Astrocyte (in vitro differentiated cells and primary cell): ENCODE measurements at regions not wholly inside any gene's neighbourhood (a gene's known extent, or its start where the extent isn't known, plus 50 kb on each side); places are given as distances from the start of the nearest gene placed in this dataset.

Experiments used
- CTCF ChIP-seq: IDR thresholded peaks from 2 replicates; pipeline ENCODE4 v1.5.1; 2011; ENCODE audit warnings: low read depth, mild to moderate bottlenecking, inconsistent platforms, low read length, moderate library complexity; ENCODE audit not compliant: insufficient read depth
- EZH2 ChIP-seq: IDR thresholded peaks from 2 replicates; pipeline ENCODE4 v1.6.1; 2012; ENCODE audit warnings: mild to moderate bottlenecking, low read length, inconsistent platforms; ENCODE audit not compliant: insufficient read depth

GRCh38 chr10:118505363-118505762 lies 90.1 kb downstream of the PRLHR start:
- TF ChIP-seq CTCF (no peak), EZH2 (no peak)
